ENCODE measurements at regions not wholly inside any gene's neighbourhood (a gene's known extent, or its start where the extent isn't known, plus 50 kb on each side); places are given as distances from the start of the nearest gene placed in this dataset.

DNA sequence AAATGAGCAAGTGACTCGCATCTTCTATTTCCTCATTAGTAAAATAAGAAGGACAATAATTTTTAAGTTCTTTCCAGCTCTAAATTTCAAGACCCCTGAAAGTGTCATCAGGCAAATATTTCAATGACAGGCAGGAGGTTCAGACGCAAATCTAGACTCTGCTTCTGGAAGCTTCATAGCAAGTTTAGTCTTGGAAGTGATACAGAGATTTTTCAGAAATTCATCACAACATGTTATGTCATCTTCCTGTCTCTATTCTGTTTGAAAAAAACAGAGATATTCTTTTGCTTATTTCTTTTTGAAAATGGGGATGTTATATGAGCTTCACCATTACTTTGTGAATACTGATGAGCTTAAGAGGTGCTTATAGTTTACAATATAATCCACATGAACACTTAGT is 74.0 kb downstream of the C3orf85 start:
- Histone ChIP-seq H3K9me3 (ENCODE audit: low read depth, low read length, poor library complexity, severe bottlenecking) (no peaks in the 10 kb centered on the region), H3K36me3 (ENCODE audit: insufficient read depth, low read length, poor library complexity, severe bottlenecking) (no peaks in the 10 kb centered on the region), H3K4me1 (ENCODE audit: insufficient read depth, low read length, poor library complexity, severe bottlenecking) (no peaks in the 10 kb centered on the region), H3K27ac (ENCODE audit: low read depth, low read length, poor library complexity, severe bottlenecking) (no peak overlapping the region), H3K4me3 (ENCODE audit: low read depth, low read length, poor library complexity, severe bottlenecking) (no peak overlapping the region), H3K27me3 (replicated peaks; ENCODE audit: insufficient read depth, low read depth, low read length, poor library complexity) (no peaks in the 10 kb centered on the region)
- no peak for DNase-seq (ENCODE audit: low spot score)
- no peak for TF ChIP-seq EZH2 (IDR thresholded peaks at IDR 0.05; ENCODE audit: borderline replicate concordance, low read depth, low read length, poor library complexity, severe bottlenecking)
- TF ChIP-seq, protein P1, sequence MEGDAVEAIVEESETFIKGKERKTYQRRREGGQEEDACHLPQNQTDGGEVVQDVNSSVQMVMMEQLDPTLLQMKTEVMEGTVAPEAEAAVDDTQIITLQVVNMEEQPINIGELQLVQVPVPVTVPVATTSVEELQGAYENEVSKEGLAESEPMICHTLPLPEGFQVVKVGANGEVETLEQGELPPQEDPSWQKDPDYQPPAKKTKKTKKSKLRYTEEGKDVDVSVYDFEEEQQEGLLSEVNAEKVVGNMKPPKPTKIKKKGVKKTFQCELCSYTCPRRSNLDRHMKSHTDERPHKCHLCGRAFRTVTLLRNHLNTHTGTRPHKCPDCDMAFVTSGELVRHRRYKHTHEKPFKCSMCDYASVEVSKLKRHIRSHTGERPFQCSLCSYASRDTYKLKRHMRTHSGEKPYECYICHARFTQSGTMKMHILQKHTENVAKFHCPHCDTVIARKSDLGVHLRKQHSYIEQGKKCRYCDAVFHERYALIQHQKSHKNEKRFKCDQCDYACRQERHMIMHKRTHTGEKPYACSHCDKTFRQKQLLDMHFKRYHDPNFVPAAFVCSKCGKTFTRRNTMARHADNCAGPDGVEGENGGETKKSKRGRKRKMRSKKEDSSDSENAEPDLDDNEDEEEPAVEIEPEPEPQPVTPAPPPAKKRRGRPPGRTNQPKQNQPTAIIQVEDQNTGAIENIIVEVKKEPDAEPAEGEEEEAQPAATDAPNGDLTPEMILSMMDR (conservative IDR thresholded peaks at IDR 0.05; ENCODE audit: low read depth, low read length): no peak
- CTCF ChIA-PET: no interaction called here
- intact Hi-C loops (cut with micrococcal nuclease; ENCODE audit: unreplicated experiment): no loop called here
- POLR2A ChIA-PET (ENCODE audit: low non-redundant PET): no interaction called here
- no TSS peak for BruUV-seq (replicated peaks)

DNA sequence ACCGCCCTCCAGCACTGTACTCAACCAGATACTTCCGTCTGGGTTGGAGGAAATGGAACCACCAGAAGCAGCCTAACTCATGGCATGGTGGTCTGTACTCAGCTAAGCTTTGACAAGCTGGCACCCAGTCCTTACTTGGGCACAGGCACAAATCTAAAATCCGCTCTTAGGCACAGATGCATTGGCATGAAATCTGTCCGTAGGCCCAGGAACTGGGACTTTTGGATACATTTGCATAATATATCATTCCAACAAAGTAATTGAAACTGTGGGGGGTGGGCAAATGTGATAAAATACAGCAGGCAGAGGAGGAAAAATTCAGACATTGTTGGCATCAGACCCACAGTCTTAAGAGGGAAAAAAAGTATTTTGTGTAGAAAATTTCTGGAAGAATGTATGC is 75.4 kb downstream of the C3orf85 start:
- DNase-seq (ENCODE audit: low spot score): no peak
- BruUV-seq (replicated peaks): no TSS peak
- Histone ChIP-seq H3K4me1 (ENCODE audit: insufficient read depth, low read length, poor library complexity, severe bottlenecking) (no peaks in the 10 kb centered on the region), H3K27ac (ENCODE audit: low read depth, low read length, poor library complexity, severe bottlenecking) (no peak overlapping the region), H3K27me3 (replicated peaks; ENCODE audit: insufficient read depth, low read depth, low read length, poor library complexity) (no peaks in the 10 kb centered on the region), H3K9me3 (ENCODE audit: low read depth, low read length, poor library complexity, severe bottlenecking) (no peaks in the 10 kb centered on the region), H3K36me3 (ENCODE audit: insufficient read depth, low read length, poor library complexity, severe bottlenecking) (no peaks in the 10 kb centered on the region), H3K4me3 (ENCODE audit: low read depth, low read length, poor library complexity, severe bottlenecking) (no peak overlapping the region)
- intact Hi-C loops (cut with micrococcal nuclease; ENCODE audit: unreplicated experiment): no loop called here
- TF ChIP-seq, protein P1 (conservative IDR thresholded peaks at IDR 0.05; ENCODE audit: low read depth, low read length): no peak
- TF ChIP-seq EZH2 (IDR thresholded peaks at IDR 0.05; ENCODE audit: borderline replicate concordance, low read depth, low read length, poor library complexity, severe bottlenecking): no peak
- POLR2A ChIA-PET (ENCODE audit: low non-redundant PET): no interaction called here
- CTCF ChIA-PET: no interaction called here

DNA sequence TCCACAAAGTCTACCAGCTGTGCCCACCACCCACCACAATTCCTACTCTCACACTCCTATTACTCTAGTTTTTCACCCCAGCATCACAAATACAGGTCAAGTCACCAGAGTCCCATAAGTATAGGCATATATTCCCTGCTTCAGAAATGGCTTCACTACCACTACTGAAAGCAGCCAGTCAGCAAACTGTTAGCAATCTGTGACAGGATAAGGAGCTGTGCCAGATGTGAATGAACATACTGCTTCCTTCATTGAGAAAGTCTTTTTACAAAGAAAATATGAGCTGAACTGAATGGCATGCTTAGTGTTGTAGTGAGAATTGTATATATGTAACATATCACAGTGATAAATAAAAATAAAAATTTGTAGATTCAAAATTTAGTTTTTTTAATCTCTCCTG is 76.8 kb downstream of the C3orf85 start:
- Histone ChIP-seq H3K4me3 (ENCODE audit: low read depth, low read length, poor library complexity, severe bottlenecking) (no peak overlapping the region), H3K36me3 (ENCODE audit: insufficient read depth, low read length, poor library complexity, severe bottlenecking) (no peaks in the 10 kb centered on the region), H3K9me3 (ENCODE audit: low read depth, low read length, poor library complexity, severe bottlenecking) (no peaks in the 10 kb centered on the region), H3K27ac (ENCODE audit: low read depth, low read length, poor library complexity, severe bottlenecking) (no peak overlapping the region), H3K4me1 (ENCODE audit: insufficient read depth, low read length, poor library complexity, severe bottlenecking) (no peaks in the 10 kb centered on the region), H3K27me3 (replicated peaks; ENCODE audit: insufficient read depth, low read depth, low read length, poor library complexity) (no peaks in the 10 kb centered on the region)
- BruUV-seq (replicated peaks): no TSS peak
- intact Hi-C loops (cut with micrococcal nuclease; ENCODE audit: unreplicated experiment): no loop called here
- POLR2A ChIA-PET (ENCODE audit: low non-redundant PET): no interaction called here
- CTCF ChIA-PET: no interaction called here
- DNase-seq (ENCODE audit: low spot score): no peak
- no peak for TF ChIP-seq EZH2 (IDR thresholded peaks at IDR 0.05; ENCODE audit: borderline replicate concordance, low read depth, low read length, poor library complexity, severe bottlenecking)
- TF ChIP-seq, protein P1 (conservative IDR thresholded peaks at IDR 0.05; ENCODE audit: low read depth, low read length): no peak
